Right lobe of liver (tissue), 4 donors: ENCODE measurements at regions not wholly inside any gene's neighbourhood (a gene's known extent, or its start where the extent isn't known, plus 50 kb on each side); places are given as distances from the start of the nearest gene placed in this dataset.

ENCODE experiments used
- POLR2A ChIP-seq: fragments of 450-650 bp; IDR thresholded peaks from one replicate; pipeline ENCODE4 v1.6.1; 2017; ENCODE audit warnings: antibody characterized with exemption, mild to moderate bottlenecking
- TF ChIP-seq, protein P1 (sequence below), 4 donors: fragments of 200-600 bp in 3 of 4; fragments of 450-650 bp in 1 of 4; IDR thresholded peaks; one replicate each; pipeline versions ENCODE4 v1.5.1 to v1.8.0; 2016 to 2022; ENCODE audit warnings: antibody characterized with exemption in 4 of 4, mild to moderate bottlenecking in 2 of 4
- donor health status: DM: no; HTN: no; CAD: no.
- donor health status: DM: no; HTN: no; CAD: no.
- donor health status: DM: no; HTN: yes; CAD: no.

DNA sequence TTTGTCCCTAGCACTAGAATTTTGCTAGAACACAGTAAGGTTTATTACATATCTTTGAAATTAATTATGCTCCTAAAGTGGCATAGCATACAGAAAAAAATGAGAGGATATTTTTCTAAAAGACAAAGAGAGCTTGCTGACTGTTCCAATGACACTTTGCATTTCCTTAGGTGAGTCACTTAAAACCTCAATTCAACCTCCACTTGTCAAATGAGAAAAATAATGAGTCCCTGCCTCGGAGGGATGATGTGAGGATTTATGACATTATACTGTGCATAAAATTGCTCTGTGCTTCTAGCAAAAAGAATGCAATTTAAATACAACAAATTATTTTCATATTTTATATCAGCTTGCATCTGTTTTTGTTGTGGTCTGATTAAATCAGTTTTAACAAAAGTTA, 1417.0 kb upstream of the ALCAM start:
- TF ChIP-seq, protein P1, sequence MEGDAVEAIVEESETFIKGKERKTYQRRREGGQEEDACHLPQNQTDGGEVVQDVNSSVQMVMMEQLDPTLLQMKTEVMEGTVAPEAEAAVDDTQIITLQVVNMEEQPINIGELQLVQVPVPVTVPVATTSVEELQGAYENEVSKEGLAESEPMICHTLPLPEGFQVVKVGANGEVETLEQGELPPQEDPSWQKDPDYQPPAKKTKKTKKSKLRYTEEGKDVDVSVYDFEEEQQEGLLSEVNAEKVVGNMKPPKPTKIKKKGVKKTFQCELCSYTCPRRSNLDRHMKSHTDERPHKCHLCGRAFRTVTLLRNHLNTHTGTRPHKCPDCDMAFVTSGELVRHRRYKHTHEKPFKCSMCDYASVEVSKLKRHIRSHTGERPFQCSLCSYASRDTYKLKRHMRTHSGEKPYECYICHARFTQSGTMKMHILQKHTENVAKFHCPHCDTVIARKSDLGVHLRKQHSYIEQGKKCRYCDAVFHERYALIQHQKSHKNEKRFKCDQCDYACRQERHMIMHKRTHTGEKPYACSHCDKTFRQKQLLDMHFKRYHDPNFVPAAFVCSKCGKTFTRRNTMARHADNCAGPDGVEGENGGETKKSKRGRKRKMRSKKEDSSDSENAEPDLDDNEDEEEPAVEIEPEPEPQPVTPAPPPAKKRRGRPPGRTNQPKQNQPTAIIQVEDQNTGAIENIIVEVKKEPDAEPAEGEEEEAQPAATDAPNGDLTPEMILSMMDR (IDR thresholded peaks at IDR 0.05) = no peak
- TF ChIP-seq POLR2A = no peak
